ENCODE measurements at regions not wholly inside any gene's neighbourhood (a gene's known extent, or its start where the extent isn't known, plus 50 kb on each side); places are given as distances from the start of the nearest gene placed in this dataset.

- TF ChIP-seq CTCF (tag by site-specific recombination; IDR thresholded peaks at IDR 0.05) (no peak), YY1 (tag by site-specific recombination; IDR thresholded peaks at IDR 0.05) (no peak), SP7 (tag by site-specific recombination; IDR thresholded peaks at IDR 0.05) (no peak)
Measured at GRCh38 chr15:96551196-96551595, 220.7 kb downstream of the NR2F2 start.

All from HEK293 (cell line).